ENCODE measurements at regions not wholly inside any gene's neighbourhood (a gene's known extent, or its start where the extent isn't known, plus 50 kb on each side); places are given as distances from the start of the nearest gene placed in this dataset.

GRCh38 chr9:86767373-86767772 lies 179.9 kb downstream of the GAS1 start:
- intact Hi-C loops (cut with micrococcal nuclease) = loop anchor here (10.0 kb wide), 2 partner anchors 413 to 1207 kb away; partner anchors contain the start of genes CDK20 (in 2 of the 2) and TUT7 (in 1 of the 2)
- Histone ChIP-seq H3K27me3 (ENCODE audit: control insufficient read depth in 2 of 2, insufficient read depth in 2 of 2, low read length in 2 of 2) (no peaks in the 10 kb centered on the region), H3K36me3 (replicated peaks in 1 of 2; ENCODE audit: control insufficient read depth in 1 of 2, insufficient read depth in 2 of 2, low read length in 2 of 2) (no peaks in the 10 kb centered on the region), H3K9ac (ENCODE audit: insufficient read depth, low read length, poor library complexity, severe bottlenecking) (no peak overlapping the region), H3K79me2 (ENCODE audit: insufficient read depth, low read length) (no peaks in the 10 kb centered on the region), H4K20me1 (ENCODE audit: insufficient read depth, low read length) (no peaks in the 10 kb centered on the region), H3K9me3 (replicated peaks in 1 of 2; ENCODE audit: control insufficient read depth in 1 of 2, insufficient read depth in 1 of 2, low read length in 2 of 2) (no peaks in the 10 kb centered on the region), H2AFZ (ENCODE audit: insufficient read depth, low read depth, low read length, poor library complexity, severe bottlenecking) (no peak overlapping the region), H3K27ac (ENCODE audit: low read depth in 1 of 2, low read length in 2 of 2) (peak overlapping the region; percentile 94 to 96), H3K4me1 (ENCODE audit: control insufficient read depth in 1 of 2, insufficient read depth in 2 of 2, low read length in 2 of 2) (peaks cover 55 to 56% of the 10 kb centered on the region in 2 donors), H3K4me2 (replicated peaks; ENCODE audit: extremely low read depth, low read length, poor library complexity, severe bottlenecking) (no peak overlapping the region), H3K4me3 (replicated peaks in 1 of 3; ENCODE audit: low read depth in 2 of 3, low read length in 3 of 3) (no peak overlapping the region)
- Mint-ChIP-seq H3K4me1 (no peaks in the 10 kb centered on the region), H3K27me3 (ENCODE audit: low read depth in 3 of 3) (peaks cover 0 to 13% (median 7%) of the 10 kb centered on the region in 3 donors), H3K9me3 (peaks cover 2 to 14% (median 3%) of the 10 kb centered on the region in 7 donors), H3K36me3 (peaks cover 0 to 2% of the 10 kb centered on the region in 2 donors), H3K27ac (peak overlapping the region in 1 of 7 donors; percentile 97), H3K4me3 (no peak overlapping the region)
- TF ChIP-seq CTCF (IDR thresholded peaks at IDR 0.05) = no peak
- DNase-seq = peak; percentile 7 to 25 (median 7)
- WGBS (ENCODE audit: insufficient coverage) = 91% methylated on average over 2 of the region's 4 CpGs

- Histone ChIP-seq H3K9me3 (replicated peaks in 1 of 2; ENCODE audit: control insufficient read depth in 1 of 2, insufficient read depth in 1 of 2, low read length in 2 of 2) (no peaks in the 10 kb centered on the region), H4K20me1 (ENCODE audit: insufficient read depth, low read length) (no peaks in the 10 kb centered on the region), H3K27me3 (ENCODE audit: control insufficient read depth in 2 of 2, insufficient read depth in 2 of 2, low read length in 2 of 2) (no peaks in the 10 kb centered on the region), H3K4me1 (ENCODE audit: control insufficient read depth in 1 of 2, insufficient read depth in 2 of 2, low read length in 2 of 2) (peaks cover 56 to 57% of the 10 kb centered on the region in 2 donors), H3K9ac (ENCODE audit: insufficient read depth, low read length, poor library complexity, severe bottlenecking) (no peak overlapping the region), H3K4me3 (replicated peaks in 1 of 3; ENCODE audit: low read depth in 2 of 3, low read length in 3 of 3) (peak overlapping the region in 1 of 3 experiments; percentile 54), H3K27ac (ENCODE audit: low read depth in 1 of 2, low read length in 2 of 2) (peak overlapping the region; percentile 94 to 96), H3K36me3 (replicated peaks in 1 of 2; ENCODE audit: control insufficient read depth in 1 of 2, insufficient read depth in 2 of 2, low read length in 2 of 2) (no peaks in the 10 kb centered on the region), H3K79me2 (ENCODE audit: insufficient read depth, low read length) (no peaks in the 10 kb centered on the region), H2AFZ (ENCODE audit: insufficient read depth, low read depth, low read length, poor library complexity, severe bottlenecking) (no peak overlapping the region), H3K4me2 (replicated peaks; ENCODE audit: extremely low read depth, low read length, poor library complexity, severe bottlenecking) (peak overlapping the region; percentile 19)
- H3K27ac Mint-ChIP-seq = peak overlapping the region in 1 of 7 donors; percentile 97
- intact Hi-C loops (cut with micrococcal nuclease) = loop anchor here (10.0 kb wide), 2 partner anchors 412 to 1208 kb away; partner anchors contain the start of genes CDK20 (in 2 of the 2) and TUT7 (in 1 of the 2)
- H3K27me3 Mint-ChIP-seq (ENCODE audit: low read depth in 3 of 3) = peaks cover 0 to 10% (median 4%) of the 10 kb centered on the region in 3 donors
- WGBS (ENCODE audit: insufficient coverage) = 0% methylated on average over 1 of the region's 7 CpGs
- peaks cover 0 to 14% (median 3%) of the 10 kb centered on the region in 7 donors for H3K9me3 Mint-ChIP-seq
- DNase-seq = peak; percentile 94 to 99 (median 97)
- peaks cover 0 to 2% of the 10 kb centered on the region in 2 donors for H3K36me3 Mint-ChIP-seq
- peak overlapping the region in 1 of 2 donors; percentile 71 for H3K4me3 Mint-ChIP-seq
- TF ChIP-seq CTCF (IDR thresholded peaks at IDR 0.05) = no peak
- H3K4me1 Mint-ChIP-seq = peaks cover 1% of the 10 kb centered on the region
These were observed 180.4 kb downstream of the GAS1 start for GRCh38 chr9:86766912-86767311.

Measured in CD14-positive monocyte (primary cell).